ENCODE measurements at regions not wholly inside any gene's neighbourhood (a gene's known extent, or its start where the extent isn't known, plus 50 kb on each side); places are given as distances from the start of the nearest gene placed in this dataset.

- Histone ChIP-seq H3K4me3 (ENCODE audit: insufficient read depth in 1 of 2, low read depth in 1 of 2, low read length in 2 of 2) (no peak overlapping the region), H3K27ac (ENCODE audit: low read length, poor library complexity, severe bottlenecking) (no peak overlapping the region), H2BK120ac (ENCODE audit: low read depth, low read length) (no peak overlapping the region), H2AFZ (ENCODE audit: low read depth, low read length) (no peak overlapping the region), H3K4me2 (ENCODE audit: low read length, poor library complexity, severe bottlenecking) (no peak overlapping the region), H3K14ac (ENCODE audit: low read length in 2 of 2) (no peak overlapping the region), H3K9ac (ENCODE audit: low read length) (no peak overlapping the region), H2BK12ac (ENCODE audit: low read length in 2 of 2) (no peak overlapping the region), H2BK5ac (ENCODE audit: low read depth, low read length, poor library complexity, severe bottlenecking) (no peak overlapping the region), H3K23ac (ENCODE audit: low read length in 2 of 2) (no peak overlapping the region), H3K79me1 (replicated peaks; ENCODE audit: low read length, poor library complexity, severe bottlenecking) (no peaks in the 10 kb centered on the region), H4K91ac (ENCODE audit: low read length) (no peak overlapping the region), H3K18ac (ENCODE audit: low read depth in 1 of 2, low read length in 2 of 2) (no peak overlapping the region), H3K36me3 (ENCODE audit: control insufficient read depth in 1 of 2, insufficient read depth in 2 of 2, low read depth in 1 of 2, low read length in 2 of 2) (peaks cover 0 to 3% of the 10 kb centered on the region in 2 experiments), H2AK5ac (ENCODE audit: low read length, severe bottlenecking) (no peak overlapping the region), H3K9me3 (ENCODE audit: control insufficient read depth, low read length) (no peaks in the 10 kb centered on the region), H4K8ac (ENCODE audit: low read length) (no peak overlapping the region), H3K4me1 (ENCODE audit: control insufficient read depth, insufficient read depth, low read depth, low read length) (no peaks in the 10 kb centered on the region), H3K27me3 (ENCODE audit: control insufficient read depth in 1 of 2, insufficient read depth in 1 of 2, low read length in 2 of 2) (no peaks in the 10 kb centered on the region), H3K4ac (ENCODE audit: low read depth in 1 of 2, low read length in 2 of 2) (no peak overlapping the region), H2BK15ac (ENCODE audit: low read depth, poor library complexity, severe bottlenecking) (no peak overlapping the region)
- WGBS: 76% methylated on average over 3 of the region's 3 CpGs
- DNase-seq: no peak
Measured at GRCh38 chr2:17337507-17337906, 180.7 kb downstream of the RAD51AP2 start.

- H2AFZ ChIP-seq (ENCODE audit: low read depth, low read length): no peak overlapping the region
- no peak overlapping the region for H4K8ac ChIP-seq (ENCODE audit: low read length)
- H3K4me2 ChIP-seq (ENCODE audit: low read length, poor library complexity, severe bottlenecking): no peak overlapping the region
- H3K36me3 ChIP-seq (ENCODE audit: control insufficient read depth in 1 of 2, insufficient read depth in 2 of 2, low read depth in 1 of 2, low read length in 2 of 2): peaks cover 0 to 3% of the 10 kb centered on the region in 2 experiments
- no peaks in the 10 kb centered on the region for H3K79me1 ChIP-seq (replicated peaks; ENCODE audit: low read length, poor library complexity, severe bottlenecking)
- no peak overlapping the region for H3K4me3 ChIP-seq (ENCODE audit: insufficient read depth in 1 of 2, low read depth in 1 of 2, low read length in 2 of 2)
- H4K91ac ChIP-seq (ENCODE audit: low read length): no peak overlapping the region
- H2BK12ac ChIP-seq (ENCODE audit: low read length in 2 of 2): no peak overlapping the region
- H3K18ac ChIP-seq (ENCODE audit: low read depth in 1 of 2, low read length in 2 of 2): no peak overlapping the region
- H3K27ac ChIP-seq (ENCODE audit: low read length, poor library complexity, severe bottlenecking): no peak overlapping the region
- H3K4me1 ChIP-seq (ENCODE audit: control insufficient read depth, insufficient read depth, low read depth, low read length): no peaks in the 10 kb centered on the region
- H3K14ac ChIP-seq (ENCODE audit: low read length in 2 of 2): no peak overlapping the region
- WGBS: 74% methylated on average over 2 of the region's 2 CpGs
- DNase-seq: no peak
- no peaks in the 10 kb centered on the region for H3K9me3 ChIP-seq (ENCODE audit: control insufficient read depth, low read length)
- H3K9ac ChIP-seq (ENCODE audit: low read length): no peak overlapping the region
- H2BK15ac ChIP-seq (ENCODE audit: low read depth, poor library complexity, severe bottlenecking): no peak overlapping the region
- H3K4ac ChIP-seq (ENCODE audit: low read depth in 1 of 2, low read length in 2 of 2): no peak overlapping the region
- no peak overlapping the region for H2AK5ac ChIP-seq (ENCODE audit: low read length, severe bottlenecking)
- H3K27me3 ChIP-seq (ENCODE audit: control insufficient read depth in 1 of 2, insufficient read depth in 1 of 2, low read length in 2 of 2): no peaks in the 10 kb centered on the region
- no peak overlapping the region for H2BK5ac ChIP-seq (ENCODE audit: low read depth, low read length, poor library complexity, severe bottlenecking)
- H3K23ac ChIP-seq (ENCODE audit: low read length in 2 of 2): no peak overlapping the region
- no peak overlapping the region for H2BK120ac ChIP-seq (ENCODE audit: low read depth, low read length)
Measured at GRCh38 chr2:17336458-17336857, 181.8 kb downstream of the RAD51AP2 start.

GRCh38 chr2:17334300-17334699 is 183.9 kb downstream of the RAD51AP2 start:
- Histone ChIP-seq H3K9me3 (ENCODE audit: control insufficient read depth, low read length) (no peaks in the 10 kb centered on the region), H3K36me3 (ENCODE audit: control insufficient read depth in 1 of 2, insufficient read depth in 2 of 2, low read depth in 1 of 2, low read length in 2 of 2) (peaks cover 0 to 2% of the 10 kb centered on the region in 2 experiments), H2AK5ac (ENCODE audit: low read length, severe bottlenecking) (no peak overlapping the region), H2BK5ac (ENCODE audit: low read depth, low read length, poor library complexity, severe bottlenecking) (no peak overlapping the region), H2BK15ac (ENCODE audit: low read depth, poor library complexity, severe bottlenecking) (no peak overlapping the region), H3K4ac (ENCODE audit: low read depth in 1 of 2, low read length in 2 of 2) (no peak overlapping the region), H3K14ac (ENCODE audit: low read length in 2 of 2) (no peak overlapping the region), H3K23ac (ENCODE audit: low read length in 2 of 2) (no peak overlapping the region), H2BK120ac (ENCODE audit: low read depth, low read length) (no peak overlapping the region), H3K79me1 (replicated peaks; ENCODE audit: low read length, poor library complexity, severe bottlenecking) (no peaks in the 10 kb centered on the region), H3K4me2 (ENCODE audit: low read length, poor library complexity, severe bottlenecking) (no peak overlapping the region), H2AFZ (ENCODE audit: low read depth, low read length) (no peak overlapping the region), H3K27me3 (ENCODE audit: control insufficient read depth in 1 of 2, insufficient read depth in 1 of 2, low read length in 2 of 2) (no peaks in the 10 kb centered on the region), H3K4me3 (ENCODE audit: insufficient read depth in 1 of 2, low read depth in 1 of 2, low read length in 2 of 2) (no peak overlapping the region), H3K9ac (ENCODE audit: low read length) (no peak overlapping the region), H3K18ac (ENCODE audit: low read depth in 1 of 2, low read length in 2 of 2) (no peak overlapping the region), H3K4me1 (ENCODE audit: control insufficient read depth, insufficient read depth, low read depth, low read length) (no peaks in the 10 kb centered on the region), H4K91ac (ENCODE audit: low read length) (no peak overlapping the region), H3K27ac (ENCODE audit: low read length, poor library complexity, severe bottlenecking) (no peak overlapping the region), H2BK12ac (ENCODE audit: low read length in 2 of 2) (no peak overlapping the region), H4K8ac (ENCODE audit: low read length) (no peak overlapping the region)
- no peak for DNase-seq

GRCh38 chr2:17331636-17332035 is 186.6 kb downstream of the RAD51AP2 start:
- no peak overlapping the region for H2BK12ac ChIP-seq (ENCODE audit: low read length in 2 of 2)
- H3K36me3 ChIP-seq (ENCODE audit: control insufficient read depth in 1 of 2, insufficient read depth in 2 of 2, low read depth in 1 of 2, low read length in 2 of 2): no peaks in the 10 kb centered on the region
- no peak overlapping the region for H4K91ac ChIP-seq (ENCODE audit: low read length)
- no peak overlapping the region for H2BK5ac ChIP-seq (ENCODE audit: low read depth, low read length, poor library complexity, severe bottlenecking)
- no peaks in the 10 kb centered on the region for H3K79me1 ChIP-seq (replicated peaks; ENCODE audit: low read length, poor library complexity, severe bottlenecking)
- no peak overlapping the region for H3K23ac ChIP-seq (ENCODE audit: low read length in 2 of 2)
- H3K18ac ChIP-seq (ENCODE audit: low read depth in 1 of 2, low read length in 2 of 2): no peak overlapping the region
- no peak for DNase-seq
- no peak overlapping the region for H3K4me3 ChIP-seq (ENCODE audit: insufficient read depth in 1 of 2, low read depth in 1 of 2, low read length in 2 of 2)
- H3K4ac ChIP-seq (ENCODE audit: low read depth in 1 of 2, low read length in 2 of 2): no peak overlapping the region
- no peak overlapping the region for H4K8ac ChIP-seq (ENCODE audit: low read length)
- no peak overlapping the region for H3K14ac ChIP-seq (ENCODE audit: low read length in 2 of 2)
- no peak overlapping the region for H3K4me2 ChIP-seq (ENCODE audit: low read length, poor library complexity, severe bottlenecking)
- no CpG with 5 or more reads among the region's 1 CpG for WGBS
- peaks cover 3% of the 10 kb centered on the region for H3K4me1 ChIP-seq (ENCODE audit: control insufficient read depth, insufficient read depth, low read depth, low read length)
- no peak overlapping the region for H3K27ac ChIP-seq (ENCODE audit: low read length, poor library complexity, severe bottlenecking)
- H2BK15ac ChIP-seq (ENCODE audit: low read depth, poor library complexity, severe bottlenecking): no peak overlapping the region
- no peak overlapping the region for H3K9ac ChIP-seq (ENCODE audit: low read length)
- H2AK5ac ChIP-seq (ENCODE audit: low read length, severe bottlenecking): no peak overlapping the region
- H3K27me3 ChIP-seq (ENCODE audit: control insufficient read depth in 1 of 2, insufficient read depth in 1 of 2, low read length in 2 of 2): no peaks in the 10 kb centered on the region
- H3K9me3 ChIP-seq (ENCODE audit: control insufficient read depth, low read length): no peaks in the 10 kb centered on the region
- H2BK120ac ChIP-seq (ENCODE audit: low read depth, low read length): no peak overlapping the region
- H2AFZ ChIP-seq (ENCODE audit: low read depth, low read length): no peak overlapping the region

Data from mesenchymal stem cell (in vitro differentiated cells and primary cell).